ENCODE measurements at regions not wholly inside any gene's neighbourhood (a gene's known extent, or its start where the extent isn't known, plus 50 kb on each side); places are given as distances from the start of the nearest gene placed in this dataset.
A peak's percentile ranks its signal among the peaks of the same experiment; 100 is the strongest.
"Not testable (repeated sequence)": the region's sequence is repeated elsewhere in the genome, so short reads cannot be mapped to it uniquely, and the experiment has no call there.

DNA sequence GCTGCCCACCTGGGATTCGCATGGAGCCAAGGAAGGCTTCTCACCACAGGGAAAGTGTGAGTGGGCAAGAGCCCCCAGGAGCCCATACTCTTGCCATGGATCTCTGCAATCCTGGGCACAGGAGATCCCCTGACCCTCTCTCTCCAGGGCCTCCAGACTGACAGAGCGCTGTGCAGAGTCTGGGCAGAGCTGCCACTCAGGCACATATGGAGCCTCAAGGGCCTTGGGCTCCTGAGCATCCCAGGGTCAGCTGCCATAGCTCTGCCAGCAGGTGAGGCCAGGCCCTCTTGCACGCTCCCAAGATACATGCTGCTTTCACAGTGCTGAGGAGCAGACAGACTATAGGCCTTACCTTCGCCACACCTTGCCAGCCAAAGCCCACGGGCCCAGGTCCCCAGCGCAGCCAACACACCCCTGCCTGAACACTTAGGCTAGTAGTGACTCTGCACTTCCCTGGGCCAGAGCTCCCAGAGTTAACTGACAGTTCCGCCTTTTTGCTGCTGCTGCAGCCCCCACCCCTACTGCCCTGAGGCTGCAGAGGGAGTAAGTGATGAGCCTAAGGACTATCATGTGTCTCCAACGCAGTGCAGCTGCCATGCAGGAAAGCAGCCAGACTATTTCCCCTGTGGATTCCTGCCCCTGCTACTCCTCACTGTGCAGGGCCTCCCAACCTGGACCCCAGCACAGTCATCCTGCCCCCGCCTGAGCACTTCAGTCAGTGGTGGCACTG is 323.2 kb downstream of the SPATA31A1 start:
- not testable (repeated sequence) for DNase-seq

DNA sequence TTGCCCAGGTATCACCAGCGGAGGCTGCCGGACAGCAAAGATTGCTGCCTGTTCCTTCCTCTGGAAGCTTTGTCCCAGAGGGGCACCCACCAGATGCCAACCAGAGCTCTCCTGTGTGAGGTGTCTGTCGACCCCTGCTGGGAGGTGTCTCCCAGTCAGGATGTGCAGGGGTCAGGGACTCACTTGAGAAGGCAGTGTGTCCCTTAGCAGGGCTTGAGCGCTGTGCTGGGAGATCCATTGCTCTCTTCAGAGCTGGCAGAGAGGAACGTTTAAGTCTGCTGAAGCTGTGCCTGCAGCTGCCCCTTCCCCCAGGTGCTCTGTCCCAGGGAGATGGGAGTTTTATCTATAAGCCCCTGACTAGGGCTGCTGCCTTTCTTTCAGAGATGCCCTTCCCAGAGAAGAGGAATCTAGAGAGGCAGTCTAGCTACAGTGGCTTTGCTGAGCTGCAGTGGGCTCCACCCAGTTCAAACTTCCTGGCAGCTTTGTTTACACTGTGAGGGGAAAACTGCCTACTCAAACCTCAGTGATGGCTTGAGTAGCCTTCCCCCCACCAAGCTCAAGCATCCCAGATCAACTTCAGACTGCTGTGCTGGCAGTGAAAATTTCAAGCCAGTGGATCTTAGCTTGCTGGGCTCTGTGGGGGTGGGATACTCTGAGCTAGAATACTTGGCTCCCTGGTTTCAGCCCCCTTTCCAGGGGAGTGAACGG is 325.4 kb downstream of the SPATA31A1 start:
- DNase-seq = not testable (repeated sequence)

DNA sequence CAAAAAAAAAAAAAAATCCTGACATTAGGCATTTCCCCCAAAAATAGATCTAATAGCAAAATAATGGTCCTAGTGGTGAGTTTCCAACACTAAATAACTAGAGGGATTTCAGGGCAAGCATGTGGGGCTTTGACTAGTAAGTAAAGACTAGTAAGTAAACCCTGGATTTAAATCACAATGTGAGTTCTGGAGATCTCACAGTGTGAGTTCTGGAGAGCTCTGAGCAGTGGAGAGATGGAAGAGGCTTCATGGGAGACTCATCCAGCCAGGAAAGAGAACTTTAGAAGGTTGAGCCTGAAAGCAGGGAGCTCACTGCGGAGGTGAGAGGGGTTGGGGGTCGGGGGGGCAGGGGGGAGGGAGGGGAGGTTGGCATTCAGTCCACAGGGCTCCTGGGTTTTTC is 373.4 kb downstream of the SPATA31A1 start:
- not testable (repeated sequence) for DNase-seq

DNA sequence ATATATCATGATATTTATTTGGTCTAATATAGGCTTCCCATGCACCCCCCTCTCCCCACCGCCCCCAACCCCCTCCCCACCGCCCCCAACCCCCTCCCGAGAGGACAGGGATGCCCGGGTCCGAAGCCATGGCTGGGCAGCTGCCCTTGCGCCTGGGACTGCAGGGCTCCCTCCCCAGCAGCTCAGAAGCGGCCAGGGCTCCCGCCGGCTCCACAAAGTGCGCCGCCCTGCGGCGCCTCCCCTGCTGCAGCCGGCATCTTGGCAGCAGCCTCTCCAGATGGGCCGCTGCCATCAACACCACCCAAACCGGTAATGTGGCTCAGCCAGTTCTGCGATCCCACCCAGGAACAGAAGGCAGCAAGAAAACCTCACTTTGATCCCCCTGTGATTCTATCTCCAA is 389.4 kb downstream of the SPATA31A1 start:
- DNase-seq = not testable (repeated sequence)

DNA sequence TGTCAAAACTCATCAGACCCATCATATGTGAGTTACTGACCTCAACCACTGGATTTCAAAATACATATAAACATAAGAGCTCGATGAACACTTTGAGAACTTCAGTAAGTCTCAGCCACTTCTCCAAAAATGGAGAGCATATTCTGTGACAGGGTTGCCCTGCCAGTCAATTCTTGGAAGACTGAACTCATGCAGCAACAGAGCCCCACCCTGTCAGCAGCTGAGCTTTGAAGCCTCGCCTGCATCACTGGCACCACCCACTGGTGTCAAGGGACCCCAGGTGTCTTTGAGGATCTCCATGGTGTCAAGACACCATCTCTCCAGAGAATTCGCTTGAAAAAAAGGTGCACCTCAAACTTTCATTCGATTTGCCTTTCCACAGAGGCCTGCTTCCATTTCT is 420.1 kb downstream of the SPATA31A1 start:
- DNase-seq = not testable (repeated sequence)

DNA sequence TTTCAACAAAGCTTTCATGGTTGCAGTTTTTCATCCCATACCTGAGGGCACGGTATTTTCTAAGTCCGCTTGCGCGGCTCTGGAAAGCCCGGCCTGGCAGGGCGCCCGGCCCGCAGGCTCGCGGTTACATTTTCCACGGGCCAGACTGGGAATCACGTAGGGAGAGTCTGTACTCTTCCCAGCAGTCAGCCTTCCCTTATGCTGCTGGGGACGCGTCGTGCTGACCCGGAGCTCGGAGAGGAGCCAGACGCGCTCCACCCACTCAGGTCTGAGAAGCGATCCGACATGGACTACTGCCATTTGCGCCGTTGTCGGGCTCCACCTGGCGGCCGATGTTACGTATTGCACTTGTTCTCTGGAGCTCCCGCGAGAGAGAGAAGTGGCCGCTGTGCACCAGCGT is 435.9 kb downstream of the SPATA31A1 start:
- DNase-seq = not testable (repeated sequence)

DNA sequence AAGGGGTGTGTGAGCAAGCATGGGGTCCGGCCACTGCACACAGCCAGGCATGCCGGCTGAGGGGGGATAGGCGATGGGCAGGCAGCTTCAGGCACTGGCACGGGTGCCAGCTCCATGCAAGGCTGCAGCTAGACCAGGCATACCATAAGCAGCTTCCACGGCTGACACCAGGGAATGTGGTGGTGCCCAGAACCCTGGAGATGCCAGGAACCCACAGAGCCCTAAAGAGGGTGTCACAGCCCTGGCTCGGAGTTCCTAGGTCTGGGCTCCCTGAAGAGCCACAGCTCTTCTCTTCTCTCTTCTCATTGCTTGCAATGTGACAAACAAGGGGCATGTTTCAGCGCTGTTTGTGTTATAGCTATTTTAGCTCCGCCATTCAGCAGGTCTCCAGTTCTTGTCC is 442.5 kb downstream of the SPATA31A1 start:
- DNase-seq = not testable (repeated sequence)

DNA sequence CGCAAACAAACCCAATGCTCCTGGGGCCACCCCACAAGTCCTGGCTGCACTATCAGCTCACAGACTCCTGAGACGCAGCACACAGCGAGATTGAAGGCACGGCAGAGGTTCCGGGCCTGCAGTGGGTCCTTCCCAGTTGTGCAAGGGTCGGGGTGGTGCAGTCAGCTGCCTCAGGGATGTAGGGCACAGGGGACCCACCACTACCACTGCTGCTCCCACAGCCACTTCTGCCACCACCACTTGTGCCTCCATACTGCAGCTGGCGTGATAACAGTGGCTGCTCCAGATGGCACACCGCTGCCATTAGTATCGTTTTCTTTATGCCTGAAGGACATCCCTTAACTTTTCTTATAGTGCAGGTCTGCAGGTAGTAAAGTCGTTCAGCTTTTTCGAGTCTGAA is 443.8 kb downstream of the SPATA31A1 start:
- not testable (repeated sequence) for DNase-seq

DNA sequence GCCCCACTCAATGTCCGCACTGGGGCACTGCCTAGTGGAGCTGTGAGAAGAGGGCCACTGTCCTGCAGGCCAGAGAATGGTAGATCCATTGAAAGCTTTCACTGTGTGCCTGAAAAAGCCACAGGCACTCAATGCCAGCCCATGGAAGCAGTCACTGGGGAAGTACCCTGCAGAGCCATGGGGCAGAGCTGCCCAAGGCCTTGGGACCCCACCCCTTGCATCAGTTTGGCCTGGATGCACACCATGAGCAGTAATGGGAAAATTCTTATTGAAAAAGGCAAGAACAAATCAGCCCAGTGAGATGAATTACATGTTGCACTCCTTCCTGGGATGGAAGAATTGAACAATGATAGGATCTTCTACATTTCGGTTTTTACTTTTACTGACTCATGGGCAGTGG is 447.1 kb downstream of the SPATA31A1 start:
- not testable (repeated sequence) for DNase-seq

DNA sequence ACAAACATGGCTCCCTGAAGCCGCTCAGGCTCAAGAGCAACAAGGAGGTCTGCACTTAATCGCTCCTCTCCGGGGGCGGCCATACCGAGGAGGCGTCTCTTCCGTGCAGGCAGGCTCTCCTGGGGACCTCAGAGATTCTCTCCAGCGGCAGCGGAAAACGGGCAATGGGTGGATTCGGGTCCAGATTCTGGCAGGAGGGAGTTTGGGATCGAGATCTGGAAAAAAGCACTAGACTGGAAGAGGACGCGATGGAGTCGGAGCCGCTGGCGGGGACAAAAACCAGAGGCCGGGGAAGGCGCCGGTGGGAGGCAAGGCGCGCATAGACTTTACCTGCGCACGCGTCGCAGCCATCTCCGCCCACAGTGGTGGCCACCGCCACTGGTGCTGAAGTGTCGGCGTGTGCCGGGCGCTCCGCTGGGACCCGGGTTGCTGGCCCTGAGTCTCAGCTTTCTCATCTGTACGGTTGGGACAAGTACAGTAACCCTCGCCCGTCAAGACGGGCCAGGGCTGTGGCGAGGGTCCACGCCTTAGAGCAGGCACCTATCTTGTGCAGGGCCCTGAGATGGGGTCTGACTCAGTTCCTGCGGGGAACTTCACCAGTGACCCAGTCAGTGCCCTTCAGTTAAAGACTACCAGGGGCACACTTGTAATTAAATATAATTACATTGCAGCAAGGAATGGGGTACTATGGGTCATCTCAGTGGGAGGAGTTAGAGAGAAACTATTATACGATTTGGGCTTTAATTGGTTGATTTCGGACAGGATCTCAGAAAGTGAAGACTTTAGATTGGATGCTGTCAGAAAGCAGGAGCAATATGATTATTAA is 454.1 kb downstream of the SPATA31A1 start:
- peak; percentile 52 for DNase-seq

DNA sequence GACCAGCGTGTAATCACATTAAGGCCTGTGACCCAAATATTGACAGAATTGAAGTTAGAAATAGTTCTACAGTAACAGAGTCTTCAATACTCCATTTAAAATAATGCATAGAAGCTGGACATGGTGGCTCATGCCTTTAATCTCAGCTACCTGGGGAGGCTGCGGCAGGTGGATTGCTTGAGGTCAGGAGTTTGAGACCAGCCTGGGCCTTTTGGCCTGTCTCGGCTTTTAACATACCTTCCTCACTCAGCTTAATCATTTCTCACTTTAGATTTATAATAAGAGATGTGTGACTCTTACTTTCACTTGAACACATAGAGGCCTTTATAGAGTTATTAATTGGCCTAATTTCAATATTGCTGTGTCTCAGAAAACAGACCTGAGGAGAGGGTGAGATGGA is 454.9 kb downstream of the SPATA31A1 start:
- DNase-seq = not testable (repeated sequence)

DNA sequence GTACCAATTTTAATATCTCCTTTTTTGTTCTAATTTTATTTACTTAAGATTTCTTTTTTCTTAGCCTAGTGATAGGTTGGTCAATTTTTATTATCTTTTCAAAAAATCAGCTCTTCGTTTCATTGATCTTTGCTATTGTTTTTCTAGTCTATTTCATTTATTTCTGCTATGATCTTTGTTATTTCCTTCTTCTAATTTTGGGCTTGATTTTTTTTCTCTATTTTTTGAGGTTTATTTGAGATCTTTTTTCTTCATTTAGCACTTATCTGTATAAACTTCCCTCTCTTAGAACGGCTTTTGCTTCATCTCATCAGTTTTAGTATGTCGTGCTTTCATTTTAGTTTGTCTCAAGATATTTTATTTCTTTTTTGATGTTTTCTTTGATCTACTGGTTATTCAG is 456.1 kb downstream of the SPATA31A1 start:
- DNase-seq = not testable (repeated sequence)

DNA sequence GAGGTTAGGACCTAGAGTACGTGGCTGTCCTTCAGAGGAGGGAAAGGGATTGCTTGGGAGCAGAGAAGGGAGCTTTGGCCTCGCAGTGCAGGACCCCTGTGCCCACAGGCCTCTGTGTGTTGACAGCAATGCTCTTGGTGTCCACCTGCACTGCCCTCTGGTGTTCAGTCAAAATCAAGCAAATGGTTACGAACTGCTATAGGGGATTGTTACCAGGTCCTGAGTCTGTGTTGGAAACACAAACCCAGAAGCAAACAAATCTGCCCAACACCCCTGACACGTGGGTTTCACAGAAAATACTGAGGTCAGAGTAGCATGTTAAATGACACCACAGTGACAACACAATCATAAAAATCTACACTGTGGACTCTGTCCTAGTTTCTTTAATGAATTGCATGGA is 473.0 kb downstream of the SPATA31A1 start:
- DNase-seq = not testable (repeated sequence)
